HG02970 (cell line): ENCODE measurements at regions not wholly inside any gene's neighbourhood (a gene's known extent, or its start where the extent isn't known, plus 50 kb on each side); places are given as distances from the start of the nearest gene placed in this dataset.
"Not testable (repeated sequence)": the region's sequence is repeated elsewhere in the genome, so short reads cannot be mapped to it uniquely, and the experiment has no call there.

ENCODE experiments used
- ATAC-seq: cut with Tn5 transposase; IDR thresholded peaks from one replicate; pipeline ENCODE4 v1.9.1; 2021; ENCODE audit warnings: mild to moderate bottlenecking, moderate library complexity, moderate number of reproducible peaks; ENCODE audit not compliant: unreplicated experiment, low FRiP score

DNA sequence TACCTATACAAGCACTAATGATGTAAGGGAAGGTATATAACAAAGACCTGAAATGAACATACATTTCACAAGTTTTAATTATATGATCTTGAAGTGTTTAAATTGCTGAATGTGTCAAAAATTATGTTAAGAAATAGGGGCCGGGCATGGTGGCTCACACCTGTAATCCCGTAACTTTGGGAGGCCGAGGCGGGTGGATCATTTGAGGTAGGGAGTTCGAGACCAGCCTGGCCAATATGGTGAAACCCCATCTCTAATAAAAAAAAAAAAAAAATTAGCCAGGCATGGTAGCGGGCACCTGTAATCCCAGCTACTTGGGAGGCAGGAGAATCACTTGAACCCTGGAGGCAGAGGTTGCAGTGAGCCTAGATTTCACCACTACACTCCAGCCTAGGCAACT is 537.4 kb upstream of the STEAP1 start:
- not testable (repeated sequence) for ATAC-seq

DNA sequence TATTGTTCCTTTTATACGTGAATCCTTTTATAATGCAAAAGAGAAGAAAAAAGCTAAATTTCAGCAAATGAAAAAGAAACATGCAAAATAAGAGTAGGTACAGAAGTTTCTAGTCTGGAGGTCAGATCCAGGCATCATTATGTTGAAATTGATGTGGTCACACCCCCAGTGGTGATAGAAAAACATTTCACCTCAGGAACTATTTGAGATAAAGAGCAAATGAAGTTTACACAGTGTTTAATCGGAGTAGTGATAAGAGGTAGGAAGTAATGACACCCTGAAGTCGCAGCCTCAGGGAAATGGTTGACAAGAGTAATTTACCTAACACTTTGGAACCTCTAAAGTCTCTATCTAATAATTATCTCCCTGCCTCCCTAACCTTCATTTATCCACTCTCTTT is 536.0 kb upstream of the STEAP1 start:
- ATAC-seq, result no peak

DNA sequence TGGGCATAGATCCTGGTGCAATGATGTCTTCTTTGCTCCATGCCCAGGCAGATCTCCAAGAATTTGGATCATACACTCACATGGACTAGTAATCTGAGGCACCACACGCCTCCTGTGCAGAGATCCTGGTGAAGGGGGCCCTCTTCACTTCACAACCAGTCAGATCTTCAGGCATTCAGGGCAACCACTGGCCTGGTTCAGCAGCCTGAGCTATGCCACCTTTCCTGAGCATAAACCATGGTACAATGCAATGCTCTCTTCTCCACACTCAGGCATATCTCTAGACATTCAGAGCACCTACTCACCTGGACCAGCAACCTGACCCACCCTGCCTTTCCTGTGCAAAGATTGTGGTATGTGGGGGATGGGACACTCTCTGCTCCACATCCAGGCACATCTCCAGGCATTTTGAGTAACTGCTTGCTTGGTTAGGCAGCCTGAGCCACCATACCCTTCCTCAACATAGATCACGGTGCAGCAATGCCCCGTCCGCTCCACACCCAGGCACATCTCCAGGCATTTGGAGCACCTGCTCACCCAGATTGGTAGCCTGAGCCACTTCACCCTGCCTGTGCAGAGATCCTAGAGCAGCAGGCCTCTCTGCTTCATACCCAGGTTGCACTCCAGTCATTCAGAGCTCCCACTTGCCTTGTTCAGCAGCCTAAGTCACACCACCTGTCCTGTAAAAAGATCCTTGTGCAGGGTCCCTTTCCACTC is 532.2 kb upstream of the STEAP1 start:
- ATAC-seq, result no peak

- ATAC-seq, result peak; percentile 83
Measured at GRCh38 chr7:89623018-89623672, 531.1 kb upstream of the STEAP1 start.

- ATAC-seq, result not testable (repeated sequence)
Measured at GRCh38 chr7:89624155-89624554, 530.1 kb upstream of the STEAP1 start.

GRCh38 chr7:89648509-89648908 is 505.8 kb upstream of the STEAP1 start:
- ATAC-seq, result no peak

GRCh38 chr7:89655946-89656345 is 498.3 kb upstream of the STEAP1 start:
- ATAC-seq, result no peak

GRCh38 chr7:89661876-89662275 is 492.4 kb upstream of the STEAP1 start:
- ATAC-seq, result no peak

DNA sequence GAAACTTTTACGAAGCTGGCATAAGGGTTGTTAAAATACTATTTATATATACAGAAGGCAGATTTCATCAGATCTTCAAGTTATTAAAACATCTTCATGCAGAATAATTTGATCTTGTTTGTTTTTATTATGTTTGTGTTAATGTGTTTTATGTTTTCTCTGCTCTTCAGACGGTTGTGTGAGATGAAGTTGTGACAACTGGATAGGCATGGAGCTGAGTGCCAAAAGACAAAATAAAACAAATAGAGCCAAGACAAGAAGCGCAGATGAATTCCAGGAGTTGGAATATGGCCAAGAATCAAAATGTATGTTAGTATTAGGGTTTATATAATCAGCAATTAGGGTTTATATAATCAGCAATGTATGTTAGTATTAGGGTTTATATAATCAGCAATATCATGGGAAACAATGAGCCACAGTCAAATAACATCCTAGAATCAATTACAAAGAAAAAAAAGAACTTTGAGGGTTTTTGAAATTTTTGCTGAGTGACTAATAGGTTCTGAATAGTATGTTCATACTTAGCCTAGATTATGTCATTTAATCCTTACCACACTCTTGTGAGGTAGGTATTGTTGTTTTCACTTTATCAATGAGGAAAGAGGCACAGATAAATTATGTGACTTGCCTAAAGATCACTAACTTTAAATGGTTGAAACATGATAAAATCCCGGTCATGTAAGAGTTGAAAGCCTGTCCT is 488.0 kb upstream of the STEAP1 start:
- no peak for ATAC-seq

- no peak for ATAC-seq
Measured at GRCh38 chr7:89680161-89680560, 474.1 kb upstream of the STEAP1 start.

- no peak for ATAC-seq
Measured at GRCh38 chr7:89681448-89681847, 472.8 kb upstream of the STEAP1 start.

DNA sequence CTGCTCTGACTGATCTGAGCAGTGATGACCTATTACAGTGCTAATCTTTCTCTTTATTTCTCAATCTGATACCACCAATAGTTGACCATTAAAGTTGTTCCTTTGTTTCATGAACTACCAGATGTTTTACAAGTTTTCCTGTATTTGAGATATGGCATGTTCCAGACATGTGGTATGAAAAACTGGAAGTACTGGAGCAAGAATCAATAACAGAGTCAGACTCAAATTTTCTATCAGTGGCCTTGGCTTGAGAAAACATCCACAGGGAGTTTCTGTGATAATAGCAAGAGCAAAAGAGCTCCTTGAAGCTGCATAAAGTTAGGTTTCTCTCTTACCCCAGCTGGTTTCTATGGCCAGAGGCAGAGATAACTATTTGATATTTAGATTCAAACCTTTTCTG is 469.0 kb upstream of the STEAP1 start:
- ATAC-seq, result no peak

- ATAC-seq, result no peak
Measured at GRCh38 chr7:89687211-89687610, 467.1 kb upstream of the STEAP1 start.

DNA sequence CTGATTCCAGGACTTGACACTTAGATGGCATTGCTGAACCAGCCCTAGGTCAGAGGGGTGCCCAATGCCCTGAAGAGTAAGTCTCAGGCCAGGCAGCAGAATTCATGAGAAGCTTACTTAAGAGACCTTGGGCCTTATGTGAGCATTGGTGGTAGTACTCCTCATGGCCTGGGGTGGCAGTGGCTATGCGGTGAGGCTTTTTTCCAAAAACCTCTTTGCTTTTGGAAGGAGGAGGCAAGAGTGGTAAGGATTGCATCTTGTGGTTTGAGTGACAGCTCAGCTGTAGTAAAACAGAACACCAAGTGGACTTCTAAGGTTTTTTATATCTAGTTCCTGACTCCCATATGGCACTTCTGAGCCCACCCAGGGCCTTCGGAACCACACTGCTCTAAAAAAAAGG is 459.0 kb upstream of the STEAP1 start:
- ATAC-seq, result no peak

DNA sequence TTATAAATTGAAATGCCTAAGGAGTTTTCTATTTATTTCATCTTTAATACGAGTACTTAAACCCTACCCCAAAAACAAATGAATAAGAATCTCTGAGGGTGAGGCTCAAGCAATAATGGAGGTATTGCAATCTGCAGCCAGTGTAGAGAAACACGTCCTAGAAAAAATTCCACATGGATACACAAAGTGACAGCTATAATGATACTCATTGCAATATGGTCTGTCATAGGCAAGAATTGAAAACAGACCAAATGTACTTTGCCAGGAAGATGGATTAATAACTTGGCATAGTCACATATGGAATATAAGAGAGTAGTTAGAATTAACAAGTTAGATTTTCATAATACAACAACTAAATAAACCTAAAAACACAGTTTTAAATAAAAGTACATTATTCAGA is 440.1 kb upstream of the STEAP1 start:
- ATAC-seq, result no peak

GRCh38 chr7:89718941-89719340 is 435.3 kb upstream of the STEAP1 start:
- ATAC-seq, result not testable (repeated sequence)

DNA sequence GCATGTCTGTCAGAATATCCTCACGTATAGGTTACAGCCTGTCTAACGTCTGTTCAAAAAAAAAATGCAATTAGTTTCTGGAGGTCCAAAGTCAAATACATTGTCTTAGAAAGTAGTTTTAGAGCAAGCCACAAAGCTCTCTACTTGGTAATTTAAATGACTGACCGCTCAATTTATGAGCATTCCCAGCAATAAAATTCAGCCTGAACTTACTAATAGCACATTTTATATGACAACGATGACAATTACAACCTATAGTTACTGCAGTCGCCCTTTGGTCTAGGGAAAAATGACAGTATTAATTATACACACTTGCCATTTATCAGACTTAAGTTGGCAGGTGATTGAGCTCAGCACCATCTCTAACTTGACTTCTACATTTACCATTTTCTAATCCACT is 425.8 kb upstream of the STEAP1 start:
- ATAC-seq, result no peak

DNA sequence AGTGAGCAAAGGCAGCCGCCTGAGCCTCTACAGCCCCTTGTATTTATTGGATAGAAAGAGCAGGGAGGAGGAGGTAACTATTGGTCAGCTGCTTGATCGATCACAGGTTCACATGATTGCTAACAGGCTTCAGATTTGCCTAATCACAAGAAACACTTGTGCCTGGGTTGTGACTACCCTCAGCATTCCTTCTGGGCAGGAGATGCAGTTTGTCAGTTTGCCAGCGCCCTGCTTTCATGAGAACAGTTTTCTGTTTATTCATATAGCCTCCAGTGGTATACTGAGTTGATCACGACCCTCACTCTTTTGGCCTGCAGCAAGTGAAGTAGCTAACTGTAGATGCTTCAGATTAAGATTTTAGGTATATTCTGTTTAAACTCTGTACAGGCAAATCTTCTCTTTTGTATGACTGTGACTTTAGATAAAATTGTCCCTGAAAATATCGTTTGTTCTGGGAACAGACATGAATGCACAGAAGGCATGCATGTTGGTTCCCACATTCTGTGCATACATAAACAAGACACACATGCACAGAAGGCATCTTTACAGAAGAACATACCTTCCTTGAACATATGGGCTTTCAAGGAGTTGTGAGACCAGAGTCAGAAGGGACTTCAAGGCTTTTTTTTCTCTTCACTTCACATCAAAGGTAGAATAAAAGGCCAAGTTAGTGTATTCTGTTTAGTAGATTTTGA is 422.4 kb upstream of the STEAP1 start:
- ATAC-seq, result no peak

GRCh38 chr7:89738549-89738948 is 415.7 kb upstream of the STEAP1 start:
- ATAC-seq, result no peak

GRCh38 chr7:89757910-89758309 is 396.4 kb upstream of the STEAP1 start:
- no peak for ATAC-seq

DNA sequence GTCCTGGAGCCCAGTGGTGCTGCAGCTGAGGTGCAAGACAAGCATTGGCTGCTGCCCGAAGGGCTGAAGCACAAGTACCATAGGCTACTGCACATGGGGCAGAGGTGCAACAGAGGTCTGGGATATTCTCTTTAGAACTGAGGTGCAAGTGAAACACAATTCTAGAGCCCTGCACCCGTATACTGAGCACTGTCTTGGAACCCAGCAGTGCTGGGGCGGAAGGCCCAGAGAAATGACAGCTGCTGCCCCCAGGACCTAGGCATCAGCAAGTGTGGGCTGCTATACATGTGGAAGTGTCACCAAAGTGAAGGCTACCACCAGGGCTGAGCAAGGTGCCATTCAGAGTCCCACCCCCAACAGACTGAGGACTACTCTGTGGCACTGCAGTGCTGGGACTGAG is 393.6 kb upstream of the STEAP1 start:
- no peak for ATAC-seq
